ENCODE measurements at regions not wholly inside any gene's neighbourhood (a gene's known extent, or its start where the extent isn't known, plus 50 kb on each side); places are given as distances from the start of the nearest gene placed in this dataset.

GRCh38 chr4:66852843-66853242, 692.5 kb downstream of the CENPC start:
- H3K4me1 ChIP-seq (replicated peaks in 1 of 2), result peaks cover 0 to 9% of the 10 kb centered on the region in 2 donors
- no peak overlapping the region for H3K27ac ChIP-seq
- no peak overlapping the region for H3K4me3 ChIP-seq
- 0 to 100% (median 39%) methylated on average over 2 of the region's 2 CpGs; no CpG with 5 or more reads in 1 of the 10 experiments for WGBS, 10 experiments
- in situ Hi-C loops (cut with MboI; ENCODE audit: low pct_unique_long_range_greater_than_20kb in 2 of 9, low sequenced_read_pairs in 9 of 9, unreplicated experiment in 9 of 9), result no loop called here
- no peak for ATAC-seq (replicated peaks in 6 of 8)

- H3K4me1 ChIP-seq (replicated peaks in 1 of 2), result peaks cover 0 to 9% of the 10 kb centered on the region in 2 donors
- no peak overlapping the region for H3K27ac ChIP-seq
- WGBS, 10 experiments, result 0 to 50% (median 20%) methylated on average over 1 of the region's 1 CpG; no CpG with 5 or more reads in 2 of the 10 experiments
- peak in 4 of 8 experiments; percentile 40 to 82 (median 76) for ATAC-seq (replicated peaks in 6 of 8)
- in situ Hi-C loops (cut with MboI; ENCODE audit: low pct_unique_long_range_greater_than_20kb in 2 of 9, low sequenced_read_pairs in 9 of 9, unreplicated experiment in 9 of 9), result no loop called here
- no peak overlapping the region for H3K4me3 ChIP-seq
These were observed 695.7 kb downstream of the CENPC start for GRCh38 chr4:66849596-66849995.

- 0 to 57% (median 32%) methylated on average over 1 of the region's 1 CpG; no CpG with 5 or more reads in 4 of the 10 experiments for whole genome bisulfite sequencing, 10 experiments
- peak in 5 of 8 experiments; percentile 38 to 79 (median 65) for ATAC-seq (replicated peaks in 6 of 8)
- in situ Hi-C loops (cut with MboI; ENCODE audit: low pct_unique_long_range_greater_than_20kb in 2 of 9, low sequenced_read_pairs in 9 of 9, unreplicated experiment in 9 of 9), result no loop called here
- Histone ChIP-seq H3K4me1 (replicated peaks in 1 of 2) (peaks cover 9 to 11% of the 10 kb centered on the region in 2 donors), H3K27ac (no peak overlapping the region), H3K4me3 (no peak overlapping the region)
These were observed 702.6 kb downstream of the CENPC start for GRCh38 chr4:66842724-66843088.

GRCh38 chr4:66842026-66842723, 703.1 kb downstream of the CENPC start:
- no peak overlapping the region for H3K27ac ChIP-seq
- ATAC-seq (replicated peaks in 6 of 8), result peak in 5 of 8 experiments; percentile 69 to 89 (median 78)
- 3 to 75% (median 14%) methylated on average over 2 to 4 of the region's 4 CpGs; no CpG with 5 or more reads in 3 of the 10 experiments for WGBS, 10 experiments
- in situ Hi-C loops (cut with MboI; ENCODE audit: low pct_unique_long_range_greater_than_20kb in 2 of 9, low sequenced_read_pairs in 9 of 9, unreplicated experiment in 9 of 9), result no loop called here
- H3K4me1 ChIP-seq (replicated peaks in 1 of 2), result peaks cover 9 to 14% of the 10 kb centered on the region in 2 donors
- no peak overlapping the region for H3K4me3 ChIP-seq

GRCh38 chr4:66840178-66840577, 705.1 kb downstream of the CENPC start:
- Histone ChIP-seq H3K27ac (no peak overlapping the region), H3K4me1 (replicated peaks in 1 of 2) (peaks cover 9 to 17% of the 10 kb centered on the region in 2 donors), H3K4me3 (no peak overlapping the region)
- peak in 2 of 8 experiments; percentile 30 to 40 for ATAC-seq (replicated peaks in 6 of 8)
- in situ Hi-C loops (cut with MboI; ENCODE audit: low pct_unique_long_range_greater_than_20kb in 2 of 9, low sequenced_read_pairs in 9 of 9, unreplicated experiment in 9 of 9), result no loop called here

- Histone ChIP-seq H3K27ac (no peak overlapping the region), H3K4me1 (replicated peaks in 1 of 2) (peaks cover 3 to 11% of the 10 kb centered on the region in 2 donors), H3K4me3 (no peak overlapping the region)
- ATAC-seq (replicated peaks in 6 of 8), result peak in 4 of 8 experiments; percentile 17 to 80 (median 48)
- 5 to 100% (median 81%) methylated on average over 1 to 5 of the region's 5 CpGs; no CpG with 5 or more reads in 3 of the 10 experiments for WGBS, 10 experiments
- in situ Hi-C loops (cut with MboI; ENCODE audit: low pct_unique_long_range_greater_than_20kb in 2 of 9, low sequenced_read_pairs in 9 of 9, unreplicated experiment in 9 of 9), result no loop called here
These were observed 707.9 kb downstream of the CENPC start for GRCh38 chr4:66837279-66837922.

- no peaks in the 10 kb centered on the region for H3K4me1 ChIP-seq (replicated peaks in 1 of 2)
- no peak for ATAC-seq (replicated peaks in 6 of 8)
- in situ Hi-C loops (cut with MboI; ENCODE audit: low pct_unique_long_range_greater_than_20kb in 2 of 9, low sequenced_read_pairs in 9 of 9, unreplicated experiment in 9 of 9), result no loop called here
- H3K27ac ChIP-seq, result no peak overlapping the region
- no peak overlapping the region for H3K4me3 ChIP-seq
These were observed 716.0 kb downstream of the CENPC start for GRCh38 chr4:66829310-66829709.

- Histone ChIP-seq H3K27ac (no peak overlapping the region), H3K4me1 (replicated peaks in 1 of 2) (peaks cover 0 to 2% of the 10 kb centered on the region in 2 donors), H3K4me3 (no peak overlapping the region)
- in situ Hi-C loops (cut with MboI; ENCODE audit: low pct_unique_long_range_greater_than_20kb in 2 of 9, low sequenced_read_pairs in 9 of 9, unreplicated experiment in 9 of 9), result no loop called here
- no peak for ATAC-seq (replicated peaks in 6 of 8)
These were observed 724.6 kb downstream of the CENPC start for GRCh38 chr4:66820681-66821080.

- 33 to 93% (median 61%) methylated on average over 2 to 6 of the region's 6 CpGs for WGBS, 10 experiments
- peaks cover 0 to 18% of the 10 kb centered on the region in 2 donors for H3K4me1 ChIP-seq (replicated peaks in 1 of 2)
- no peak for ATAC-seq (replicated peaks in 6 of 8)
- no peak overlapping the region for H3K27ac ChIP-seq
- no peak overlapping the region for H3K4me3 ChIP-seq
- in situ Hi-C loops (cut with MboI; ENCODE audit: low pct_unique_long_range_greater_than_20kb in 2 of 9, low sequenced_read_pairs in 9 of 9, unreplicated experiment in 9 of 9), result no loop called here
These were observed 731.0 kb downstream of the CENPC start for GRCh38 chr4:66814277-66814676.

GRCh38 chr4:66805582-66805981, 739.7 kb downstream of the CENPC start:
- WGBS, 10 experiments, result 0 to 56% (median 30%) methylated on average over 1 of the region's 1 CpG; no CpG with 5 or more reads in 5 of the 10 experiments
- peak in 4 of 8 experiments; percentile 39 to 76 (median 58) for ATAC-seq (replicated peaks in 6 of 8)
- H3K4me3 ChIP-seq, result no peak overlapping the region
- in situ Hi-C loops (cut with MboI; ENCODE audit: low pct_unique_long_range_greater_than_20kb in 2 of 9, low sequenced_read_pairs in 9 of 9, unreplicated experiment in 9 of 9), result no loop called here
- peaks cover 0 to 27% of the 10 kb centered on the region in 2 donors for H3K4me1 ChIP-seq (replicated peaks in 1 of 2)
- H3K27ac ChIP-seq, result no peak overlapping the region

GRCh38 chr4:66804979-66805378, 740.3 kb downstream of the CENPC start:
- in situ Hi-C loops (cut with MboI; ENCODE audit: low pct_unique_long_range_greater_than_20kb in 2 of 9, low sequenced_read_pairs in 9 of 9, unreplicated experiment in 9 of 9), result no loop called here
- H3K4me1 ChIP-seq (replicated peaks in 1 of 2), result peaks cover 0 to 27% of the 10 kb centered on the region in 2 donors
- 0 to 88% (median 80%) methylated on average over 1 to 3 of the region's 3 CpGs for whole genome bisulfite sequencing, 10 experiments
- H3K27ac ChIP-seq, result no peak overlapping the region
- H3K4me3 ChIP-seq, result no peak overlapping the region
- ATAC-seq (replicated peaks in 6 of 8), result no peak

GRCh38 chr4:66797608-66798007, 747.7 kb downstream of the CENPC start:
- Histone ChIP-seq H3K4me3 (no peak overlapping the region), H3K27ac (no peak overlapping the region), H3K4me1 (replicated peaks in 1 of 2) (peaks cover 26 to 40% of the 10 kb centered on the region in 2 donors)
- peak in 4 of 8 experiments; percentile 23 to 71 (median 48) for ATAC-seq (replicated peaks in 6 of 8)
- WGBS, 10 experiments, result 0 to 92% (median 60%) methylated on average over 1 to 2 of the region's 2 CpGs
- in situ Hi-C loops (cut with MboI; ENCODE audit: low pct_unique_long_range_greater_than_20kb in 2 of 9, low sequenced_read_pairs in 9 of 9, unreplicated experiment in 9 of 9), result no loop called here

GRCh38 chr4:66795724-66796123, 749.6 kb downstream of the CENPC start:
- no peak overlapping the region for H3K4me3 ChIP-seq
- H3K4me1 ChIP-seq (replicated peaks in 1 of 2), result peaks cover 26 to 40% of the 10 kb centered on the region in 2 donors
- peak in 5 of 8 experiments; percentile 32 to 74 (median 57) for ATAC-seq (replicated peaks in 6 of 8)
- WGBS, 10 experiments, result 20 to 90% (median 51%) methylated on average over 2 to 3 of the region's 3 CpGs
- no peak overlapping the region for H3K27ac ChIP-seq
- in situ Hi-C loops (cut with MboI; ENCODE audit: low pct_unique_long_range_greater_than_20kb in 2 of 9, low sequenced_read_pairs in 9 of 9, unreplicated experiment in 9 of 9), result no loop called here

Measured in motor neuron (in vitro differentiated cells).